ENCODE measurements at regions not wholly inside any gene's neighbourhood (a gene's known extent, or its start where the extent isn't known, plus 50 kb on each side); places are given as distances from the start of the nearest gene placed in this dataset.

GRCh38 chr5:126265917-126266316 is 157.3 kb upstream of the GRAMD2B start:
- DNase-seq (ENCODE audit: low read depth), result no peak
- TF ChIP-seq, protein P1, sequence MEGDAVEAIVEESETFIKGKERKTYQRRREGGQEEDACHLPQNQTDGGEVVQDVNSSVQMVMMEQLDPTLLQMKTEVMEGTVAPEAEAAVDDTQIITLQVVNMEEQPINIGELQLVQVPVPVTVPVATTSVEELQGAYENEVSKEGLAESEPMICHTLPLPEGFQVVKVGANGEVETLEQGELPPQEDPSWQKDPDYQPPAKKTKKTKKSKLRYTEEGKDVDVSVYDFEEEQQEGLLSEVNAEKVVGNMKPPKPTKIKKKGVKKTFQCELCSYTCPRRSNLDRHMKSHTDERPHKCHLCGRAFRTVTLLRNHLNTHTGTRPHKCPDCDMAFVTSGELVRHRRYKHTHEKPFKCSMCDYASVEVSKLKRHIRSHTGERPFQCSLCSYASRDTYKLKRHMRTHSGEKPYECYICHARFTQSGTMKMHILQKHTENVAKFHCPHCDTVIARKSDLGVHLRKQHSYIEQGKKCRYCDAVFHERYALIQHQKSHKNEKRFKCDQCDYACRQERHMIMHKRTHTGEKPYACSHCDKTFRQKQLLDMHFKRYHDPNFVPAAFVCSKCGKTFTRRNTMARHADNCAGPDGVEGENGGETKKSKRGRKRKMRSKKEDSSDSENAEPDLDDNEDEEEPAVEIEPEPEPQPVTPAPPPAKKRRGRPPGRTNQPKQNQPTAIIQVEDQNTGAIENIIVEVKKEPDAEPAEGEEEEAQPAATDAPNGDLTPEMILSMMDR (IDR thresholded peaks at IDR 0.05; ENCODE audit: low read length, missing control alignments), result no peak
- H3K4me3 ChIP-seq (replicated peaks; ENCODE audit: low read depth, low read length), result no peak overlapping the region

DNA sequence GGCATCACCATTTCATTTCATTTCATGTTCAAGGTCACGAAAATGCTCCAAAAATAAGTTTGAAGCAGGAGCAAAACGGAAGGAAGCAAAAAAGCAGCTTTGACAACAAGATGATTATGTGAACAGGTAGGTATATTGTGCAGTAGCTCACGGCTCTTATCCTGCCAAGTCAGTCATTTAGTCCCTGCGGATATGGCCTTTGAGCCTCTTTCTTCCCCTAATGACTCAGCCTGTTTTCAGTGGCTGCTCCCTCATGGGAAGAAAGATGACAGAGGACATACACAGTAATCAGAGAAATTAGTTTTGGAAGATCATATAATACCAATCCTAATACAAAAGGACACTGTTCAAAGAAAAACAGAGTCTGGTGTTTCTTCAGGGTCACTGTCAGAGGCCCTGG is 155.8 kb upstream of the GRAMD2B start:
- H3K4me3 ChIP-seq (replicated peaks; ENCODE audit: low read depth, low read length), result no peak overlapping the region
- TF ChIP-seq, protein P1 (IDR thresholded peaks at IDR 0.05; ENCODE audit: low read length, missing control alignments), result no peak
- no peak for DNase-seq (ENCODE audit: low read depth)

DNA sequence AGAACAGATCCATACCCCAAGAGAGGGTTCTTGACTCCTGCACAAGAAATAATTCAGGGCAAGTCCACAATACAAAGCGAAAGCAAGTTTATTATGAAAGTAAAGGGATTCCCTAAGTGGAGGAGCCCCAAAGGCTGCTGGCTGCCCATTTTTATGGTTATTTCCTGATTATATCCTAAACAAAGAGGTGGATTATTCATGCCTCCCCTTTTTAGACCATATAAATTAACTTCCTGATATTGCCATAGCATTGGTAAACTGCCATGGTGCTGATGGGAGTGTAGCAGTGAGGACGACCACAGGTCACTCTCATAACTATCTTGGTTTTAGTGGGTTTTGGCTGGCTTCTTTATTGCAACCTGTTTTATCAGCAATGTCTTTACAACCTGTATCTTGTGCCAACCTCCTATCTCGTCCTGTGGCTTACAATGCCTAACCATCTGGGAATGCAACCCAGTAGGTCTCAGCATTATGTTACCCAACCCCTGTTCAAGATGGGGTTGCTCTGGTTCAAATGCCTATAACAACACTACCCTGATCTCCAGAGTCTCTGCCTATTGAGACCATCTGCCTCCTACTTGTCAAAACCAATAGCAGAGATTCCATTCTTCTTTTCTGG is 154.4 kb upstream of the GRAMD2B start:
- TF ChIP-seq, protein P1 (IDR thresholded peaks at IDR 0.05; ENCODE audit: low read length, missing control alignments), result no peak
- no peak overlapping the region for H3K4me3 ChIP-seq (replicated peaks; ENCODE audit: low read depth, low read length)
- no peak for DNase-seq (ENCODE audit: low read depth)

- H3K4me3 ChIP-seq (replicated peaks; ENCODE audit: low read depth, low read length), result no peak overlapping the region
- TF ChIP-seq, protein P1 (IDR thresholded peaks at IDR 0.05; ENCODE audit: low read length, missing control alignments), result no peak
- DNase-seq (ENCODE audit: low read depth), result no peak
Observed at GRCh38 chr5:126269511-126269910, 153.7 kb upstream of the GRAMD2B start.

- TF ChIP-seq, protein P1 (IDR thresholded peaks at IDR 0.05; ENCODE audit: low read length, missing control alignments), result no peak
- no peak for DNase-seq (ENCODE audit: low read depth)
- no peak overlapping the region for H3K4me3 ChIP-seq (replicated peaks; ENCODE audit: low read depth, low read length)
Observed at GRCh38 chr5:126271141-126271540, 152.1 kb upstream of the GRAMD2B start.

DNA sequence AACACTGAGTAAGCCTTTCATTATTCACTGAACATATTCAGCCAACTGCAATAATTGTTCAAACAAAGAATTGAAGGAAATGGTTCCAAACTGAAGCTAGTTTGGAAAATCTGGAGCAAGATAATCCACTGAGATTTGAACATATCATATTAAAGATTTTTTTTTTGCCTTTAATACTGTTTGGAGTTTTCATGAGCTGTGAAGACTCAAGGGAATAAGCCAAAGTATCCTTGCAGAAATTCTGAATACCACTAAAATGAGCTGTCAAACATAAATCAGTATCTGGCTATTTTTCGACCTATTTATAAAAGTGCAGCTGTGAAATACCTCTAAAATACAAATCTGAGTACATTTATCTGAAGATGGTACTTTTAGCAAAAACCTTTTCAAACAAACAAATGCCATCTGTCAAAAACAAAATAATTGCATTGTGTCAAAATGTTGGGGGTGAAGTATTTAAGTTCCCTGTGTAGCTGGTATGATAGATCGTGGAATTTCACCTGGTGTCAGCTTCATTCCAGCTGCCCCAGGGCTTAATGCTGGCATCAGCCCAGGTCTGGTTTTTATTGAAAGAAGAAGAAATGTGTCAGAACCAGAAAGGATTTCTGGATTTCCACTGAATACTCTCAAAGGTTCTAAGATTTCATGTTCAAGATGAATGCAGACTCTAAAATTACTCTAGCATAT is 149.0 kb upstream of the GRAMD2B start:
- TF ChIP-seq, protein P1 (IDR thresholded peaks at IDR 0.05; ENCODE audit: low read length, missing control alignments), result no peak
- H3K4me3 ChIP-seq (replicated peaks; ENCODE audit: low read depth, low read length), result no peak overlapping the region
- DNase-seq (ENCODE audit: low read depth), result no peak

DNA sequence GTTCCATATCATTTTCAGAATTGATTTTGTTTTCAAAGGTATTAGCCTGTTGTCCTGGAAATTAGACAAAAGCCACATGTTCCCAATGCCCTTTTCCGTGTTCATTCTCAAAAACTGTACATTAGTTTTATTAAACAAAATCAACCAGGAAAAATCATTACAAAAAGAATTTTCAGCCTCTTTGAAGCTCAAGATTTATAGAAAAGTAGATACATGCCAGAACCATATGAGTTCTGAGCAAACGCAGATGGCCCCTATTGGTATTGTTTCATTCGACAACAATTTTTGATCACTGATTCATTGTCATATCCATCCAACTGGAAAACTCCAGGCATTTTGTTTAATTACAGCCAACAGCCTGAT is 148.5 kb upstream of the GRAMD2B start:
- no peak for DNase-seq (ENCODE audit: low read depth)
- TF ChIP-seq, protein P1 (IDR thresholded peaks at IDR 0.05; ENCODE audit: low read length, missing control alignments), result no peak
- H3K4me3 ChIP-seq (replicated peaks; ENCODE audit: low read depth, low read length), result no peak overlapping the region
